DND-41 (cell line): ENCODE measurements at regions not wholly inside any gene's neighbourhood (a gene's known extent, or its start where the extent isn't known, plus 50 kb on each side); places are given as distances from the start of the nearest gene placed in this dataset.

Experiments
- ATAC-seq: fragments of 200-7000 bp; cut with Tn5 transposase; 3 replicates; pipeline ENCODE4 v1.9.1; 2021; ENCODE audit warnings: low read depth; ENCODE audit not compliant: insufficient read depth
- DNase-seq: peaks from one replicate; pipeline ENCODE4 v3.0.0-alpha.2; 2020
- H2AFZ ChIP-seq: 2 replicates; pipeline ENCODE4 v1.6.0; 2012; ENCODE audit warnings: low read depth, low read length
- H3K27ac ChIP-seq: 2 replicates; pipeline ENCODE4 v1.5.1; 2012; ENCODE audit warnings: low read length, inconsistent platforms
- H3K27me3 ChIP-seq: fragments of 200-600 bp; sonication (generic); 2 replicates; pipeline ENCODE4 v1.6.0; 2012; ENCODE audit warnings: low read length, mild to moderate bottlenecking, inconsistent platforms; ENCODE audit not compliant: insufficient read depth, poor library complexity
- H3K36me3 ChIP-seq: 2 replicates; pipeline ENCODE4 v1.5.1; 2012; ENCODE audit warnings: low read length, inconsistent platforms; ENCODE audit not compliant: insufficient read depth
- H3K4me1 ChIP-seq: 2 replicates; pipeline ENCODE4 v1.5.1; 2012; ENCODE audit warnings: mild to moderate bottlenecking, low read length; ENCODE audit not compliant: insufficient read depth
- H3K4me2 ChIP-seq: 2 replicates; pipeline ENCODE4 v1.6.0; 2012; ENCODE audit warnings: mild to moderate bottlenecking, moderate library complexity, low read length, inconsistent platforms; ENCODE audit not compliant: insufficient read depth
- H3K4me3 ChIP-seq, 2 experiments: fragments of 200-600 bp in 1 of 2; shearing (Covaris generic) in 1 of 2; 2 replicates each; pipeline ENCODE4 v1.5.1; 2012 to 2016; ENCODE audit warnings: inconsistent platforms in 2 of 2, low read length in 2 of 2, mild to moderate bottlenecking in 2 of 2, low read depth in 1 of 2, moderate library complexity in 1 of 2
- H3K79me2 ChIP-seq: 2 replicates; pipeline ENCODE4 v1.6.0; 2012; ENCODE audit warnings: low read length, inconsistent platforms; ENCODE audit not compliant: insufficient read depth
- H3K9ac ChIP-seq: 2 replicates; pipeline ENCODE4 v1.6.0; 2012; ENCODE audit warnings: low read depth, mild to moderate bottlenecking, inconsistent platforms, low read length, moderate library complexity
- H3K9me3 ChIP-seq: 2 replicates; pipeline ENCODE4 v1.5.1; 2012; ENCODE audit warnings: low read length, moderate library complexity, mild to moderate bottlenecking, inconsistent platforms; ENCODE audit not compliant: insufficient read depth, severe bottlenecking
- H4K20me1 ChIP-seq: 2 replicates; pipeline ENCODE4 v1.6.0; 2012; ENCODE audit warnings: low read length; ENCODE audit not compliant: insufficient read depth
- EZH2 ChIP-seq: IDR thresholded peaks from 3 replicates; pipeline ENCODE4 v1.6.1; 2012; ENCODE audit warnings: borderline replicate concordance, low read depth, mild to moderate bottlenecking, moderate library complexity, low read length, inconsistent platforms; ENCODE audit not compliant: severe bottlenecking
- TF ChIP-seq, protein P1 (sequence below): IDR thresholded peaks from 2 replicates; pipeline ENCODE4 v1.5.1; 2012; ENCODE audit warnings: borderline replicate concordance, low read length, moderate library complexity, mild to moderate bottlenecking; ENCODE audit not compliant: poor library complexity, severe bottlenecking; ENCODE audit errors: extremely low read depth

GRCh38 chr2:33728106-33728505 is 129.0 kb upstream of the FAM98A start:
- Histone ChIP-seq H3K4me2 (no peak overlapping the region), H3K27me3 (no peaks in the 10 kb centered on the region), H3K9ac (no peak overlapping the region), H3K4me3 (no peak overlapping the region), H3K27ac (no peak overlapping the region), H3K4me1 (no peaks in the 10 kb centered on the region), H3K9me3 (no peaks in the 10 kb centered on the region), H2AFZ (no peak overlapping the region), H4K20me1 (no peaks in the 10 kb centered on the region), H3K36me3 (no peaks in the 10 kb centered on the region), H3K79me2 (no peaks in the 10 kb centered on the region)
- TF ChIP-seq, protein P1, sequence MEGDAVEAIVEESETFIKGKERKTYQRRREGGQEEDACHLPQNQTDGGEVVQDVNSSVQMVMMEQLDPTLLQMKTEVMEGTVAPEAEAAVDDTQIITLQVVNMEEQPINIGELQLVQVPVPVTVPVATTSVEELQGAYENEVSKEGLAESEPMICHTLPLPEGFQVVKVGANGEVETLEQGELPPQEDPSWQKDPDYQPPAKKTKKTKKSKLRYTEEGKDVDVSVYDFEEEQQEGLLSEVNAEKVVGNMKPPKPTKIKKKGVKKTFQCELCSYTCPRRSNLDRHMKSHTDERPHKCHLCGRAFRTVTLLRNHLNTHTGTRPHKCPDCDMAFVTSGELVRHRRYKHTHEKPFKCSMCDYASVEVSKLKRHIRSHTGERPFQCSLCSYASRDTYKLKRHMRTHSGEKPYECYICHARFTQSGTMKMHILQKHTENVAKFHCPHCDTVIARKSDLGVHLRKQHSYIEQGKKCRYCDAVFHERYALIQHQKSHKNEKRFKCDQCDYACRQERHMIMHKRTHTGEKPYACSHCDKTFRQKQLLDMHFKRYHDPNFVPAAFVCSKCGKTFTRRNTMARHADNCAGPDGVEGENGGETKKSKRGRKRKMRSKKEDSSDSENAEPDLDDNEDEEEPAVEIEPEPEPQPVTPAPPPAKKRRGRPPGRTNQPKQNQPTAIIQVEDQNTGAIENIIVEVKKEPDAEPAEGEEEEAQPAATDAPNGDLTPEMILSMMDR, result no peak
- no peak for TF ChIP-seq EZH2
- no peak for ATAC-seq
- DNase-seq, result no peak

DNA sequence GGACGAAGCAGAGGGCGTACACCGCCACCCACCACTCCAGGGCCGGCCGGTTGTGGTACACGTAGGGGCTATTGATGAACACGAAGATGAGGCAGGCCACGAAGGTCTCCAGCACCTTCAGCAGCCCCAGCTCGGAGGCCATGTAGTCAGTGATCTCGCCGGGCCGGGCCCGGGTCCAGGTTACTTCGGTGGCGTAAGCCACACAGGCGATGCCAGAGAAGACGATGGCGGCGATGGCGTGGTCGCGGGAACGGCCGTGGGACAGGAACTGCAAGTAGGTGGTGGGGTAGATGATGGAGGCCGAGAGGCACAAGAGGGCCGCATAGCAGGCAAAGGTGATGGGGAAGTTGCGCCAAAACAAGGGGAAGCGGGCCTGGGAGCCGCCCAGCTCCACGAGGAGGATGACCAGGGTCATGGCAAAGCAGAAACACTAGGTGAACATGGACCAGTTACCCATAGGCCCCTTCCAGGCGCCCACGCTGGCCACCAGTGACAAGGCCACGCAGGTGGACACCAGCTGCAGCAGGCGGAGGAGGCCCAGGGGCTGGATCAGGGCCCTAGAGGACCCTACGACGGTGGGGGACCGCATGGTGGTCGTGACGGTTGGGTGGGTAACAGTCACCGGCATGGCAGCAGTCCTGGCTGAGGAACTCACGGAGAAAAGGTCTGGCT is 128.4 kb upstream of the FAM98A start:
- H3K27ac ChIP-seq, result no peak overlapping the region
- DNase-seq (no peak), ATAC-seq (no peak)
- H3K4me1 ChIP-seq, result no peaks in the 10 kb centered on the region
- no peak overlapping the region for H3K4me3 ChIP-seq
- H4K20me1 ChIP-seq, result no peaks in the 10 kb centered on the region
- H3K27me3 ChIP-seq, result no peaks in the 10 kb centered on the region
- H3K36me3 ChIP-seq, result no peaks in the 10 kb centered on the region
- H3K79me2 ChIP-seq, result no peaks in the 10 kb centered on the region
- TF ChIP-seq, protein P1, result no peak
- no peak for TF ChIP-seq EZH2
- H2AFZ ChIP-seq, result no peak overlapping the region
- no peaks in the 10 kb centered on the region for H3K9me3 ChIP-seq
- no peak overlapping the region for H3K9ac ChIP-seq
- no peak overlapping the region for H3K4me2 ChIP-seq

DNA sequence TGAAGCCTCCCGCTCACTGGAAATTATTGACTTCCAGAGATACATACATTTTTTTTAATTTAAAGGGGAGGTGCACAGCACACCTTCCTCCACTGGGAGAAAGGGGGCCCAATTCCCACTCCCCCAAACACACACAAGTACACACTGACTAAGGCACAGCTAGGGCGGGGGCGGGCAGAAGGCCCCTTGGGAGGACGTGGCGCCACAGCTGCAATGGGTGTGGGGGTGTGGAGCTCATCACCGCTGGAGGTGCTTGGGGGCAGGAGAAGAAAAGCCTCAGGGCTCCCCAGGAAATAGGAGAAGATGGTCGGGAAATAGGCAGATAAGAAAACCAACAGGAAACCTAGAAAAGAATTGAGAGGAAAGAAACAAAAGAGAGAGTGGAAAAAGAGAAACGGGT is 127.3 kb upstream of the FAM98A start:
- H3K9ac ChIP-seq, result no peak overlapping the region
- no peak overlapping the region for H3K4me3 ChIP-seq
- no peaks in the 10 kb centered on the region for H3K36me3 ChIP-seq
- DNase-seq, result no peak
- TF ChIP-seq, protein P1, result no peak
- no peak for TF ChIP-seq EZH2
- H3K27me3 ChIP-seq, result no peaks in the 10 kb centered on the region
- no peak for ATAC-seq
- H2AFZ ChIP-seq, result no peak overlapping the region
- no peaks in the 10 kb centered on the region for H3K4me1 ChIP-seq
- H4K20me1 ChIP-seq, result no peaks in the 10 kb centered on the region
- no peaks in the 10 kb centered on the region for H3K79me2 ChIP-seq
- H3K9me3 ChIP-seq, result no peaks in the 10 kb centered on the region
- H3K4me2 ChIP-seq, result no peak overlapping the region
- H3K27ac ChIP-seq, result no peak overlapping the region

GRCh38 chr2:33723329-33723728 is 124.2 kb upstream of the FAM98A start:
- no peak for TF ChIP-seq EZH2
- TF ChIP-seq, protein P1, result no peak
- Histone ChIP-seq H3K9ac (no peak overlapping the region), H3K4me3 (no peak overlapping the region), H3K9me3 (no peaks in the 10 kb centered on the region), H3K4me2 (no peak overlapping the region), H3K4me1 (no peaks in the 10 kb centered on the region), H3K79me2 (no peaks in the 10 kb centered on the region), H2AFZ (no peak overlapping the region), H3K36me3 (no peaks in the 10 kb centered on the region), H3K27ac (no peak overlapping the region), H4K20me1 (no peaks in the 10 kb centered on the region), H3K27me3 (no peaks in the 10 kb centered on the region)
- ATAC-seq (no peak), DNase-seq (no peak)
